ENCODE measurements at regions not wholly inside any gene's neighbourhood (a gene's known extent, or its start where the extent isn't known, plus 50 kb on each side); places are given as distances from the start of the nearest gene placed in this dataset.

GRCh38 chr9:88773627-88774244 is 217.5 kb upstream of the S1PR3 start:
- Histone ChIP-seq H3K4me1 (peaks cover 0 to 12% of the 10 kb centered on the region in 2 donors), H3K4me3 (no peak overlapping the region), H3K27me3 (no peaks in the 10 kb centered on the region), H3K36me3 (no peaks in the 10 kb centered on the region), H3K9me3 (no peaks in the 10 kb centered on the region), H3K27ac (no peak overlapping the region)
- TF ChIP-seq CTCF (IDR thresholded peaks at IDR 0.05) (no peak), POLR2A (IDR thresholded peaks at IDR 0.05) (no peak)
- no peak for DNase-seq
- intact Hi-C loops (cut with DNase I; ENCODE audit: low total_unique reads) = no loop called here

- H3K4me1 ChIP-seq = peaks cover 0 to 12% of the 10 kb centered on the region in 2 donors
- DNase-seq = peak; percentile 55 to 83
- H3K9me3 ChIP-seq = no peaks in the 10 kb centered on the region
- no peaks in the 10 kb centered on the region for H3K36me3 ChIP-seq
- no peaks in the 10 kb centered on the region for H3K27me3 ChIP-seq
- TF ChIP-seq CTCF (IDR thresholded peaks at IDR 0.05) (no peak), POLR2A (IDR thresholded peaks at IDR 0.05) (no peak)
- peak overlapping the region; percentile 46 to 58 for H3K27ac ChIP-seq
- intact Hi-C loops (cut with DNase I; ENCODE audit: low total_unique reads) = no loop called here
- no peak overlapping the region for H3K4me3 ChIP-seq
Measured at GRCh38 chr9:88775037-88775471, 216.2 kb upstream of the S1PR3 start.

GRCh38 chr9:88775559-88775958 is 215.7 kb upstream of the S1PR3 start:
- intact Hi-C loops (cut with DNase I; ENCODE audit: low total_unique reads) = no loop called here
- no peak for DNase-seq
- peaks cover 0 to 12% of the 10 kb centered on the region in 2 donors for H3K4me1 ChIP-seq
- H3K27ac ChIP-seq = peak overlapping the region; percentile 46 to 50
- H3K4me3 ChIP-seq = no peak overlapping the region
- TF ChIP-seq CTCF (IDR thresholded peaks at IDR 0.05) (no peak), POLR2A (IDR thresholded peaks at IDR 0.05) (no peak)
- H3K9me3 ChIP-seq = no peaks in the 10 kb centered on the region
- H3K27me3 ChIP-seq = no peaks in the 10 kb centered on the region
- H3K36me3 ChIP-seq = no peaks in the 10 kb centered on the region

GRCh38 chr9:88775966-88776365 is 215.3 kb upstream of the S1PR3 start:
- H3K4me1 ChIP-seq = peaks cover 0 to 12% of the 10 kb centered on the region in 2 donors
- peak overlapping the region; percentile 46 to 50 for H3K27ac ChIP-seq
- no peak for DNase-seq

More at GRCh38 chr9:88775966-88776365, 215.3 kb upstream of the S1PR3 start:
- TF ChIP-seq POLR2A (IDR thresholded peaks at IDR 0.05) (no peak), CTCF (IDR thresholded peaks at IDR 0.05) (no peak)
- no peak overlapping the region for H3K4me3 ChIP-seq
- H3K27me3 ChIP-seq = no peaks in the 10 kb centered on the region
- no peaks in the 10 kb centered on the region for H3K9me3 ChIP-seq
- H3K36me3 ChIP-seq = no peaks in the 10 kb centered on the region
- intact Hi-C loops (cut with DNase I; ENCODE audit: low total_unique reads) = no loop called here
